HepG2 (cell line): ENCODE measurements at regions not wholly inside any gene's neighbourhood (a gene's known extent, or its start where the extent isn't known, plus 50 kb on each side); places are given as distances from the start of the nearest gene placed in this dataset.
A peak's percentile ranks its signal among the peaks of the same experiment; 100 is the strongest.

Source experiments
- ATAC-seq: fragments of 200-7000 bp; cut with Tn5 transposase; 3 replicates; pipeline ENCODE4 v1.9.1; 2020; ENCODE audit warnings: mild to moderate bottlenecking, moderate library complexity
- BruUV-seq: library from RNA; stranded (reverse); fragments of 400-500 nt; replicated peaks from 2 replicates; lab custom pipeline; 2021; lab: Mats Ljungman, UMichigan
- CTCF ChIA-PET: fragments of 300-600 bp; formaldehyde crosslinking; extraction: SDS; loops from one replicate; lab custom pipeline; 2021; ENCODE audit warnings: low total read pairs, inconsistent platforms, low intra/inter-chr PET ratio; lab: Yijun Ruan, JAX
- POLR2A ChIA-PET: fragments of 350-600 bp; sonication (Branson Sonifier 250); formaldehyde crosslinking; loops from one replicate; lab custom pipeline; 2020; ENCODE audit warnings: antibody characterized with exemption, inconsistent platforms; lab: Yijun Ruan, JAX
- DNase-seq: peaks from one replicate; pipeline ENCODE4 v3.0.0-alpha.2; 2015; ENCODE audit warnings: low spot score
- FAIRE-seq: peaks from 3 replicates; lab custom pipeline; 2011; peaks lifted over from hg19 to GRCh38; lab: Jason Lieb, UNC
- H2AFZ ChIP-seq: one replicate; pipeline ENCODE4 v1.6.1; 2011; ENCODE audit warnings: low read length, inconsistent platforms
- H3K27ac ChIP-seq: fragments of 300-600 bp; 3 replicates; pipeline ENCODE4 v1.8.0; 2011; ENCODE audit warnings: mixed run types, mild to moderate bottlenecking, mixed read lengths, low read length, inconsistent platforms; ENCODE audit not compliant: insufficient read depth; ENCODE audit errors: extremely low read length
- H3K27me3 ChIP-seq, 2 experiments: fragments of 200-600 bp in 1 of 2; 2 replicates in 1 of 2; 3 replicates in 1 of 2; pipeline versions ENCODE4 v1.6.0 to v1.8.0; 2011; ENCODE audit warnings: low read length in 2 of 2, mild to moderate bottlenecking in 2 of 2, moderate library complexity in 2 of 2, inconsistent platforms in 1 of 2; ENCODE audit not compliant: insufficient read depth in 2 of 2, control insufficient read depth in 1 of 2
- H3K36me3 ChIP-seq, 2 experiments: fragments of 200-600 bp in 1 of 2; replicated peaks in 1 of 2; 2 replicates in 1 of 2; 3 replicates in 1 of 2; pipeline versions ENCODE4 v1.5.1 to v1.8.0; 2011; ENCODE audit warnings: low read length in 2 of 2, inconsistent platforms in 1 of 2; ENCODE audit not compliant: insufficient read depth in 2 of 2, control insufficient read depth in 1 of 2
- H3K4me1 ChIP-seq: 2 replicates; pipeline ENCODE4 v1.5.1; 2012; ENCODE audit warnings: low read length, inconsistent platforms; ENCODE audit not compliant: insufficient read depth
- H3K4me2 ChIP-seq: 2 replicates; pipeline ENCODE4 v1.6.0; 2011; ENCODE audit warnings: low read depth, low read length, inconsistent platforms
- H3K4me3 ChIP-seq, 3 experiments: fragments of 200-600 bp in 1 of 3; sonication (generic), shearing (Covaris generic) in 1 of 3; replicated peaks in 1 of 3; 2 replicates each; pipeline ENCODE4 v1.5.1; 2011 to 2016; ENCODE audit warnings: low read length in 3 of 3, inconsistent platforms in 2 of 3, low read depth in 2 of 3, mild to moderate bottlenecking in 2 of 3, control low read depth in 1 of 3, mixed read lengths in 1 of 3; ENCODE audit not compliant: insufficient read depth in 1 of 3
- H3K79me2 ChIP-seq: one replicate; pipeline ENCODE4 v1.6.1; 2011; ENCODE audit warnings: low read length, inconsistent platforms; ENCODE audit not compliant: insufficient read depth
- H3K9ac ChIP-seq: 2 replicates; pipeline ENCODE4 v1.6.0; 2011; ENCODE audit warnings: mild to moderate bottlenecking, low read depth, low read length, inconsistent platforms; ENCODE audit not compliant: insufficient read depth
- H3K9me3 ChIP-seq: 2 replicates; pipeline ENCODE4 v1.5.1; 2012; ENCODE audit warnings: mild to moderate bottlenecking, low read length
- H4K20me1 ChIP-seq: 2 replicates; pipeline ENCODE4 v1.6.0; 2011; ENCODE audit warnings: inconsistent platforms, mild to moderate bottlenecking, low read length, moderate library complexity; ENCODE audit not compliant: insufficient read depth
- CREBL2 ChIP-seq: sonication (generic); formaldehyde crosslinking; IDR thresholded peaks from 2 replicates; pipeline ENCODE4 v1.8.1; 2023; ENCODE audit warnings: missing genetic modification reagents, mild to moderate bottlenecking, borderline replicate concordance
- FOXC1 ChIP-seq: sonication (generic); formaldehyde crosslinking; IDR thresholded peaks from 2 replicates; pipeline ENCODE4 v1.8.0; 2022; ENCODE audit warnings: mild to moderate bottlenecking, missing genetic modification reagents, borderline replicate concordance
- HNF1A ChIP-seq, 2 experiments: sonication (generic) in 1 of 2; formaldehyde crosslinking in 1 of 2; IDR thresholded peaks; 2 replicates each; pipeline versions ENCODE4 v1.4.0 to v1.6.1; 2016 to 2020; ENCODE audit warnings: borderline replicate concordance in 1 of 2, low read depth in 1 of 2, mild to moderate bottlenecking in 1 of 2, missing genetic modification reagents in 1 of 2
- KDM4B ChIP-seq: sonication (generic); formaldehyde crosslinking; IDR thresholded peaks from 2 replicates; pipeline ENCODE4 v1.4.0; 2020; ENCODE audit warnings: missing genetic modification reagents
- MAFF ChIP-seq: IDR thresholded peaks from 2 replicates; pipeline ENCODE4 v1.6.1; 2011; ENCODE audit warnings: low read depth, low read length, improper control_type of control experiment
- MAFK ChIP-seq, 2 experiments: IDR thresholded peaks in 1 of 2; conservative IDR thresholded peaks in 1 of 2; 2 replicates each; pipeline ENCODE4 v1.6.1; 2011; ENCODE audit warnings: improper control_type of control experiment in 2 of 2, low read length in 2 of 2
- PHF8 ChIP-seq: sonication (generic); formaldehyde crosslinking; IDR thresholded peaks from 2 replicates; pipeline ENCODE4 v1.5.0; 2020; ENCODE audit warnings: missing genetic modification reagents
- PITX1 ChIP-seq: sonication (generic); formaldehyde crosslinking; IDR thresholded peaks from 2 replicates; pipeline ENCODE4 v1.5.1; 2020; ENCODE audit warnings: mild to moderate bottlenecking, missing genetic modification reagents
- ZBTB42 ChIP-seq: sonication (generic); formaldehyde crosslinking; IDR thresholded peaks from 2 replicates; pipeline ENCODE4 v1.5.0; 2020; ENCODE audit warnings: mild to moderate bottlenecking, missing genetic modification reagents
- ZMAT3 ChIP-seq: sonication (generic); formaldehyde crosslinking; conservative IDR thresholded peaks from 2 replicates; pipeline ENCODE4 v1.7.0; 2021; ENCODE audit warnings: missing genetic modification reagents
- ZNF747 ChIP-seq: sonication (generic); formaldehyde crosslinking; IDR thresholded peaks from 2 replicates; pipeline ENCODE4 v1.8.1; 2023; ENCODE audit warnings: missing genetic modification reagents, mild to moderate bottlenecking, borderline replicate concordance
- WGBS: methylation state at CpG from one replicate; pipeline ENCODE4 v1.1.6; 2017; ENCODE audit warnings: low lambda C conversion rate; 5-methylcytosine and 5-hydroxymethylcytosine counted together
- in situ Hi-C: cut with HindIII; loops from 2 replicates; pipeline ENCODE4 v1.10.0; 2017; ENCODE audit warnings: low pct_unique_long_range_greater_than_20kb; ENCODE audit not compliant: extremely low pct_ligation_motif_present
- intact Hi-C: fragments of 100-400 bp; cut with micrococcal nuclease; formaldehyde crosslinking; loops from one replicate; pipeline ENCODE4 v1.10.0; 2022; ENCODE audit not compliant: unreplicated experiment

DNA sequence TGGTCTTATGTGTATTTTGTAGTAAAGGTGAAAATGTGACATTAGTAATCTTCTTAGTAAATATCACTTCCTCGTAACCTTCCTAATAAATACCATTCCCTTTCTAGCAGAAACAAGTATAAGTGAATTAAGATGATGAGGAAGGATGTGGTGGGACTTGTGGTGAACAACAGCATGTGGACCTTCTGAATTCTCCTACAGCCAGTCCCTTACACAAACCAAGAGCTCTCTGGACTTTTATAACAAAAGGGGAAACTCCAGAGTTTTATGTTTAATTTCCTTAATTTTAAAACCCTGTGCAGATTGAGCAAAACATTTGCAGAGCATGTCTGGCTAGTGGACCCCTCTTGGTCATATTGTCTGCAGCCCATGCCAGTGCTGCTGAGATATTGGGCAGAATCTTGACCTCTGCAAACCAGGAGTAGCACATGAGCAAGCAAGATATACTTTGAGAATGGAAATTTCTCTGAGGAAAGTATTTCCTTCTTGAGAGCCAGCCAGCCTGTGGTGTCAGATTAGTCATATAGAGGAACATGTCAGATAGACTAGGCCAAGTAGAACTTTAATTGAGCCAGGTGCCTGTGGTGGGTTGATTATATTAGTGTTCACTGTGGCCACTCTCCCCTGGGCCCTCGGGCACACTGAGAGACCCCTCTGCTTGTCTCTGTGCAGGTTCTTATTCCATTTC is 328.2 kb downstream of the DKK2 start (continued):
- no peak for TF ChIP-seq HNF1A (IDR thresholded peaks at IDR 0.05; ENCODE audit: low read depth)
- no peak for TF ChIP-seq HNF1A (CRISPR knock-in tag; IDR thresholded peaks at IDR 0.05; ENCODE audit: borderline replicate concordance)
- no peak for TF ChIP-seq KDM4B (CRISPR knock-in tag)
- no peak for TF ChIP-seq CREBL2 (CRISPR knock-in tag)
- TF ChIP-seq PITX1, result no peak
- TF ChIP-seq, all 625 proteins: peak for 0

- Histone ChIP-seq H3K27me3 (no peaks in the 10 kb centered on the region), H3K9me3 (no peaks in the 10 kb centered on the region), H3K79me2 (no peaks in the 10 kb centered on the region), H2AFZ (no peak overlapping the region), H3K4me2 (no peak overlapping the region), H3K9ac (no peak overlapping the region), H3K36me3 (no peaks in the 10 kb centered on the region), H4K20me1 (no peaks in the 10 kb centered on the region), H3K4me1 (no peaks in the 10 kb centered on the region), H3K27ac (no peak overlapping the region), H3K4me3 (no peak overlapping the region)
- ChIA-PET CTCF (no interaction called here), POLR2A (no interaction called here)
- BruUV-seq, result no TSS peak
- intact Hi-C loops, result no loop called here
- TF ChIP-seq MAFK (conservative IDR thresholded peaks at IDR 0.05 in 1 of 2, IDR thresholded peaks at IDR 0.05 in 1 of 2; ENCODE audit: low read length in 2 of 2), result peak; percentile 25 to 69; a peak in 2 of 4 replicates
- no peak for TF ChIP-seq ZBTB42 (CRISPR knock-in tag)
- TF ChIP-seq MAFF, result peak; percentile 51
- TF ChIP-seq PHF8 (CRISPR knock-in tag), result no peak
- no peak for TF ChIP-seq FOXC1 (CRISPR knock-in tag)
- TF ChIP-seq ZMAT3 (CRISPR knock-in tag), result no peak
- no peak for TF ChIP-seq ZNF747
- WGBS, result 35% methylated on average over 6 of the region's 6 CpGs
- ATAC-seq (no peak), FAIRE-seq (no peak), DNase-seq (no peak)
- in situ Hi-C loops, result no loop called here
Observed at GRCh38 chr4:106704253-106704870, 331.8 kb downstream of the DKK2 start.
